NCI-H345 (cell line): ENCODE measurements at regions not wholly inside any gene's neighbourhood (a gene's known extent, or its start where the extent isn't known, plus 50 kb on each side); places are given as distances from the start of the nearest gene placed in this dataset.

Source experiments
- DNase-seq: peaks from one replicate; lab custom pipeline; 2025; lab: John Stamatoyannopoulos, UW

DNA sequence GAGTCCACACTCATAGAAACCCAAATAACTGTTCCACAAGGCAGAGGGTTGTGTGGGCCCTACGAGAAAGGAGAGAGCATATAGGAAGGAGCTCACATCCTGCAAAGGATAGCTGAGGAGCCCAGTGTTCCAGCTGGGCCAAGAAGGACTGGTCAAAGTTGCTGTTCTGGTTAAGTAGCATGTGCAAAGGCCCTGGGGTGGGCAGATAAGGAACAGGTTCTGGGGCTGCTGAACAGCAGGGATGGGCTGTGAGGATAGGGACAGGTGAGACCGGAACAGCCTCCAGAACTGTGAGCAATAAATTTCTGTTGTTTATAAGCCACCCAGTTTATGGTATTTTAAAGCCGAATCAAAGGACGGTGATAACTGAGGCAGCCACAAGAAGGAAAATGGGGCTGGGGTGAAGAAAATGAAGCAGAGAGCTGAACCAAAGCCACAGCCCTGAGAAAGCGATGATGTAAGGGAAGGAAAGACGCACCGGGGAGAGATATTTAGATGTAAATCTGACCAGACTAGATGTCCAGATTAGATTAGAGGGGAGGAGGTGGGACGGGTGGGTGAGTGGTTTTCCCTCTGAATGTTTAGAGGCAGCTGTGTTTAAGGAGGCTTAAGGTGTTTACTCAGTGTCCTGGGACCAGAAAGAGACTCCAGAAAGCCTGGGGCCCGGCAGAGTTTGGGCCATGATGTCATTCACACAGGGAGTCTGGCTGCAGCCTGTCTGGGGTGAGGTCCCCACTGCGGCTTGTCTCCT lies 180.8 kb upstream of the BCOR start:
- no peak for DNase-seq

- DNase-seq = no peak
Observed at GRCh38 chrX:40277672-40278071, 179.9 kb upstream of the BCOR start.

- no peak for DNase-seq
Observed at GRCh38 chrX:40273356-40274050, 175.7 kb upstream of the BCOR start.

DNA sequence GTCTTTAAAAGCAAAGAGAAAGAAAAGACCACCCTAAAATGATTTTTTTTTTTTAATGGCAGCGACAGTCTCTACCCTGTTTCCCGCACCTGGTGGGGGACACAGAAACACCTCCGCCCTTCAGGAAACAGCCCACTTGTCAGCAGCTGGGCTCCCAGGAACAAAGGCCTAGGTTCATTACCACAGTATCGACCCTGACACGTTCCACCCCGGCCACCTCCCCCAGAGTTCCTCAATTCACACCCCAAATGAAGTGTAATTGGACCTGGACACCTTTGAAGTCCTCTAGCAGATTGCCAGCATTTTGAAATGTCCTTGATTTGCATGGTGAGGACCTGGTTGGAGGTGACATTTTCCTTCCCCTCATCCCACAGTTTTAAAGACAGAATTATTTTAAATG lies 175.0 kb upstream of the BCOR start:
- DNase-seq = no peak

DNA sequence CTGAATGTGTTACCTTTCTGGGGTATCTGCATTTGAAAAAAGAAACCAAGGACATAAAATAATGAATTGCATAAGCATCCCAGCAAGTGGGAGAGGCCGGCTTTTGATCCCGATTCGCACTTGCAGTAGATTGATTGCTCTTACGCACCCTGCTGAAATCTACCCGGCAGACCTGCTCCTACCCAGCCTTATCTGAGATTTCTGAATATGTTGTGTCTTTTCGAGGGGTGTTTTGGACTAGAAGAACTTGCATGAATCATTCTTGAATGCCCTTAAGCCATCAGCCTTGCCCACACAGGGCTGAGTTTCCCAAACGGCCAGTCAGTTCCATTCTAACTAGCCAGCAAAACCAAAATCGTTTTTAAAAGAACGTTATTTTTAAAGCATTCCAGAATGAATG lies 174.4 kb upstream of the BCOR start:
- DNase-seq = no peak

- DNase-seq = no peak
Observed at GRCh38 chrX:40268188-40268520, 170.4 kb upstream of the BCOR start.

DNA sequence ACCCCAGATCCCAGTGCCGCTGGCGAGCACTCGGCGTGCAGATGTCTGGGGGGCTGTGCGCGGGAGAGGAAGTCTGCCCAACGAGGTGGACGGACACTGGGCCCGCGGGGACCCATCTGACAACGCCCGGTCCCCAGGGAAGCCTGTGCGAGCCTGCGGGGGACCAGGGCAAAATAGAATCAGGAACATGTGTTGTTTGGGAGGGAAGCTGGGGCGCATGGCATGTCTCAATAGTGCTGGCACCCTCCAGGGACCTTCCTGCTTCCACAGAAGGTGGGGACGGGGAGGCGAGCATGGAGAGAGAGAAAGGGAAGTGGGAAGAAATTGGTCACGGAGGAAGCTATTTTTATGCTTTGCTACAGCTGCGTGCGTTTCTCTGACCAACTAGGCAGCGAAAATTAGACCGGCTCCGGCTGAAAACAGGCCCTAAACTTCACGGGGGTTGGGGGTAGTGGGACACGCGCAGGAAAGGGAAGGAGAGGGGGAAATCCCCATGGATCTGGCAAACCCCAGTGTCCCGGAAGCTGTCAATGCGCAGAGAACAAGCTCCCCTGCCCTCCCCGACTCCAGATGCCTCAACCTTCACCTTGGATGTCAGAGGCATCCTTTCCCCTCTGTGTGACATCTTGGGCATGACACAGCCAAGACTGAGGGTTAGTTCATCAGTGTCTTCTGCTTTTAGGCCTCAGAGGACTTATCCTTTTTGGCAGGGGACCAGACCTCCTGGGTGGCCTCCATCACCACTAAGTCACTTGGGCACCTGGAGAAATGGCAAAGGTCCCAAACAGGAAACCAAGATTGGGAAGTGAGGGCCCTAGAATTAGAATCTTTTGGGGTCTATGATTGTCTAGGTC lies 169.8 kb upstream of the BCOR start:
- DNase-seq = no peak

DNA sequence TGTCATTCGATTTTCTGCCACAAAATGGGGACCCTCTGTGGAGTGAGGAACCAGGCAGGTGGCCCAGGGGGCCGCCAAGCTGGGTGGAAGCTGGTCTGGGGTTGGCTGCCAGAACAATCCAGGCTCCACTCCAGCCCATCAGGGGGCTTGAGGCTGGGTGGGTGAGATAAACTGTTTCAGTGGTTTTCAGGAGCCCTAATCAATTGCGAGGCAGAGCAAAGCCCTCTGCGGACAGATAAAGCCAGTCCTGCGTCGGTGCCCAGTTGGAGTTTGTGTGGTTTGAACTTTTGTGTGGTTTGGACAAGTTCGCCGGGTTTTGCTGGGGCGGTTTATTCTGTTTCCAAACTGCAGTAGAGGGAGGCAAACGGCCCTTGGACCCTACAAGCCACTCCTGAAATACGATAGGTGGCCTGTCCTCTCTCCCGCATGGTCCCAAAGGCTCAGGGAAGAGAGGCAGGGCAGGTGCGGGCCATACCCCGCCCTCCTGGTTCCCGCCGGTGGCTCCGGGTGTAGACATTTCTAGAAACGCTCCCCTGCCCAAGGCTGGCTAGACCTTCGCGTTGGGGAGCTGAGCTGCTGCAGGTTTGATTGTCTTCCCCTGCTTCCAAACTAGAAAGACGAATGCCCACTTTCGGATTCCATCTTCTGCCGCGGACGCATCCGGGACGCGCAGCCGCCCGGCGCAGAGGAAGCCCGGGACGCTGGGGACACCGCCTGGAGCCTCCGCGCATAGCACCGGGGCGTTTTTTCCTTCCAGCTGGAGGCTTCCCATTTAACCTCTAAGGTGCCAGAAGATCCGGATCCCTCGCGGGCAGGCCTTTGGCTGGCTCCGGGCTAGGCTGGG lies 169.0 kb upstream of the BCOR start:
- peak; percentile 55 for DNase-seq

DNA sequence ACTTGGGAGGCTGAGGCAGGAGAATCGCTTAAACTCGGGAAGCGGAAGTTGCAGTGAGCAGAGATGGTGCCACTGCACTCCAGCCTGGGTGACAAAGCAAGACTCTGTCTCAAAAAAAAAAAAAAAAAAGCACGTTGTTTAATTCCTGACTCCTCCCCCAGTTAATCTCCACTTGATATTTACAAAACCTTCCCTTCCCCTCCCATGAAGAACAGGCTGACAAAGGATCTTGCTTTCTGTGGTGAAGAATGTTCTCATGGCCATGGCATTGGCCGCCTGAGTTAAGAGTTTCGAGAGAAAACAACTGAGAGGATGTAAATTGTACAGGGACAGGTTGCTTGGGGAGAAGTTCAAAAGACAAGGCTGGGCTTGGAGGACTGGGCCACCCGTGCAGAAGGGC lies 168.2 kb upstream of the BCOR start:
- no peak for DNase-seq

DNA sequence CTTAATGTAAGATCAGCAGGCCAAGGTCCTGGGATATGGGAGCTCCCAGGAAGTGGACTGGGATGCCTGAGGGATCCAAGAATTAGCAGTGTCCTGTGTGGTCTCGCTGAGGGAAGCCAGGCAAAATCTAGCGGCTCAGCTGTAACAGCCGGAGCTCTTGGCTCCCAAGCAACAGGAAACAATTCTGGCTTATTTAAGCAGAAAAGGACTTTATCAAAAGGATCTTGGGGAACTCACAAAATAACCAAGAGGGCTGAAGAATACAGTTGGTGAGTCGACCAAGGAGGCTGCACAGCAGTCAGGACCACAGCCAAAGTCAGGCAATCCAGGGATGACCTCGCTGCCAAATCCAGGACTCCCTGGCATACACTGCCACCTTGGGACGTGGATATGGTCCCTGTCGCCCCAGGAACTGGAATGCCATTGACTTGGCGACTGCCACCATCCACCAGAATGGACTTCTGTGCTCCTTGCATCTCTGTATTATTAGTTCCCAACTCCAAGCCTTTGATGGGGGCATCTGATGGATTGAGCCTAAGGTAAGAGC lies 165.3 kb upstream of the BCOR start:
- no peak for DNase-seq

- no peak for DNase-seq
Observed at GRCh38 chrX:40262157-40263013, 164.6 kb upstream of the BCOR start.

GRCh38 chrX:40261833-40262156 lies 164.0 kb upstream of the BCOR start:
- no peak for DNase-seq

GRCh38 chrX:40260146-40260747 lies 162.5 kb upstream of the BCOR start:
- peak; percentile 18 for DNase-seq

DNA sequence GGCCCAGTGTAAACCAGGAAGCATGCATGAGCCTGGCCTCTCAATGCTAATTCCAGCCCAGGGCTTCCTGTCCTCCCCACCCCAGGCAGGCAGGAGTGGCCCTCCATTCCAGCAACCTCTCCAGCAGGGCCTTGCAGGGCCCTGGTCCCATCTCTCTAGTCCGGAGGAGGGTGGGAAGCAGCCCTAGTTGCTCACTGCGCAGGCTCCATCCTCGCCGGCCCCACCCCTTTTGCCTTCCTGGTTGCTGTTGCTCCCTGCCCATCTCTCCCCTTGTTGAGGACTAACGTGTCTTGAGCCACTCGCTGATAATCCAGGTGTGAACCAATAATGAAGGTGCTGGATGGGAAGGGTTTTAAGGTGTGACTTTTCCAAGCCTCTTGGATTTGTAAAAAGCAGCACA lies 161.2 kb upstream of the BCOR start:
- no peak for DNase-seq

GRCh38 chrX:40253771-40254170 lies 156.0 kb upstream of the BCOR start:
- no peak for DNase-seq

- DNase-seq = no peak
Observed at GRCh38 chrX:40249582-40249981, 151.8 kb upstream of the BCOR start.

- no peak for DNase-seq
Observed at GRCh38 chrX:40248822-40249221, 151.1 kb upstream of the BCOR start.

DNA sequence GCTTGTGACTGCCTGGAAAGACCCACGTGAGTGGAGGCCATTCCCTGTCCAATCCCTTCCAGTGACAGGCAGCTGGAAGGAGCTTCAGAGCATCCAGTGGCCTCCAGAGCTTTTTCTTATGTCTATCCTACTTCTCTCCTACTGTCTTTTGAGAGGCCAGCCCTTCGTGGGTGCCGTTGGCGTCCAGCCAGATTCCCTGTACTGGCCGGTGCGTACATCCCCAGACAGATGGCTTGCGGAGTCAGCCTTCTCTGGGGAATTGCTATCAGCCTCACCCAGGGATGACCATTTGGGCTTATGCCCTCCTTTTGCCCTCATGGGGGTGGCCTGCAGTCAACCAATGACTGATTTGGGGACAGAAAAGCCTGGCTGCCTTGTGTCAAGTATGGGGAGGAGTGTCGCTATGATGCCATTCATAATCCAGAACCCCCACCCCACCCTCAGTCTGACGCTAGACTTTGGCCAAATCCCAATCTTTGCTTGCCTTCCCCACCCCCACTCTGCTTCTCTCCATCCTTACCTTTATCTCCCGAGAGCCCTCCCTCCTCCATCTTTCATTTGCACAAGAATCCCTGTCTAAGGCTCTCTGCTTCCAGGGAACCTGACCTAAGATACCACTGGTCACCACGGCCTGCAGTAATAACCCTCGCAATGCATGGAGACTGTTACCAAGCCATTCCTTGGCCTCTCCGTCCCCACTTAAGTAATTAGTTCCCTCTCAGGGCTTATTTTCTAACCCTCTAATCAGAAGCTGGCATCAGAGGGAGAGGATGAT lies 150.3 kb upstream of the BCOR start:
- no peak for DNase-seq

DNA sequence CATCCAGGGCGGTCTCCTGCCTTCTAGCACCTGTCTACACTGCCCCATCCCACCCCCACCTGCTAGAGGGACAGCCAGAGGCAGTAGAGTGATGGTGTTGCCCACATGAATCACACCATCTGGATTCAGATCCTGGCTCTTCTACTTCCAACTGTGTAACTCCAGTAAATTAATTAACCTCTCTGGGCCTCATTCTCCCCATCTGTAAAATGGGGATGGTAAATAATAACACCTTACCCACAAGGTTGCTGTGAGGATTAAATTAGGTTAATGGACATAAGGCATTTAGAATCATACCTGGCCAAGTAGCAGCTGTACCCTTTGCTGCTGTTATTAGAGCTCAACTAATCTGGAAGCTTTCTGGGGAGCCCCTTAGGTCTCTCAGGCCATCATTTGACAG lies 149.6 kb upstream of the BCOR start:
- no peak for DNase-seq
